SU-DHL-6 (cell line): ENCODE measurements at regions not wholly inside any gene's neighbourhood (a gene's known extent, or its start where the extent isn't known, plus 50 kb on each side); places are given as distances from the start of the nearest gene placed in this dataset.

ENCODE experiments used
- EZH2phosphoT487 ChIP-seq: fragments of 200-600 bp; sonication (generic), shearing (Covaris generic); conservative IDR thresholded peaks from 2 replicates; pipeline ENCODE4 v1.6.1; 2018; ENCODE audit warnings: mild to moderate bottlenecking, antibody characterized with exemption, low read length, moderate library complexity, mixed read lengths
- TF ChIP-seq, protein P1 (sequence below): fragments of 200-600 bp; sonication (generic); IDR thresholded peaks from one replicate; pipeline ENCODE4 v1.5.1; 2017; ENCODE audit warnings: antibody characterized with exemption, mild to moderate bottlenecking, low read length, moderate library complexity; ENCODE audit not compliant: insufficient read depth, poor library complexity, severe bottlenecking

GRCh38 chr6:145060714-145061113 is 674.6 kb downstream of the EPM2A start:
- TF ChIP-seq, protein P1, sequence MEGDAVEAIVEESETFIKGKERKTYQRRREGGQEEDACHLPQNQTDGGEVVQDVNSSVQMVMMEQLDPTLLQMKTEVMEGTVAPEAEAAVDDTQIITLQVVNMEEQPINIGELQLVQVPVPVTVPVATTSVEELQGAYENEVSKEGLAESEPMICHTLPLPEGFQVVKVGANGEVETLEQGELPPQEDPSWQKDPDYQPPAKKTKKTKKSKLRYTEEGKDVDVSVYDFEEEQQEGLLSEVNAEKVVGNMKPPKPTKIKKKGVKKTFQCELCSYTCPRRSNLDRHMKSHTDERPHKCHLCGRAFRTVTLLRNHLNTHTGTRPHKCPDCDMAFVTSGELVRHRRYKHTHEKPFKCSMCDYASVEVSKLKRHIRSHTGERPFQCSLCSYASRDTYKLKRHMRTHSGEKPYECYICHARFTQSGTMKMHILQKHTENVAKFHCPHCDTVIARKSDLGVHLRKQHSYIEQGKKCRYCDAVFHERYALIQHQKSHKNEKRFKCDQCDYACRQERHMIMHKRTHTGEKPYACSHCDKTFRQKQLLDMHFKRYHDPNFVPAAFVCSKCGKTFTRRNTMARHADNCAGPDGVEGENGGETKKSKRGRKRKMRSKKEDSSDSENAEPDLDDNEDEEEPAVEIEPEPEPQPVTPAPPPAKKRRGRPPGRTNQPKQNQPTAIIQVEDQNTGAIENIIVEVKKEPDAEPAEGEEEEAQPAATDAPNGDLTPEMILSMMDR, result no peak
- no peak for TF ChIP-seq EZH2phosphoT487
